NCI-H2029 treated with DMSO at 0.1 percent for 48 hours (cell line): ENCODE measurements at regions not wholly inside any gene's neighbourhood (a gene's known extent, or its start where the extent isn't known, plus 50 kb on each side); places are given as distances from the start of the nearest gene placed in this dataset.
"Not testable (repeated sequence)": the region's sequence is repeated elsewhere in the genome, so short reads cannot be mapped to it uniquely, and the experiment has no call there.

Experiments used
- DNase-seq: peaks from one replicate; lab custom pipeline; 2025; lab: John Stamatoyannopoulos, UW

DNA sequence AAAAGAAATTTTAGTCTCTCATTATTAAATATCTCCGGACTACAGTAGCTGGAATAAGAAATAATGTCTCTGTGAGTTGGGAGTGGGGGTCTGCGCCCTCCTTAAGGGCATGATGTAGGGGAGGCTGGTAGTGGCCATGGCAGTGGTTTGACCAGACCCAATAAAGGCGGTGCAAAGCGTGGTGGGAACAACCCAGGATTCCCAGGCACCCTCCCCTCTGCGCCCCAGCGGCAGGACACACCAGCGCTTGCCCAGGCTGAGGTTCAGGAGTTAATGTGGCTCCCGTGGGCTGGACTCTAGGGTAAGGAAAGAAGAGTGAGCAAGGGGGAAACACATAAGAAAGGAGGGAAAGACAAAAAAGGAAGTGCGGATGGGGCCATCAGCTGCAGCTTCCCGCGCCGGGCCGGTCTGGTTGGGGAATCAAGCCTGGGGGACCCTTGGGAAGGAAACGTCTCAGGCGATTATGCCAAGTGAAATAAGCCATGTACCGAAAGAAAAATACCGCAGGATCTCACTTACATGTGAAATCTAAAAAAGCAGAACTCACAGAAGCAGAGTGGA is 157.5 kb upstream of the SMIM31 start:
- DNase-seq = no peak

DNA sequence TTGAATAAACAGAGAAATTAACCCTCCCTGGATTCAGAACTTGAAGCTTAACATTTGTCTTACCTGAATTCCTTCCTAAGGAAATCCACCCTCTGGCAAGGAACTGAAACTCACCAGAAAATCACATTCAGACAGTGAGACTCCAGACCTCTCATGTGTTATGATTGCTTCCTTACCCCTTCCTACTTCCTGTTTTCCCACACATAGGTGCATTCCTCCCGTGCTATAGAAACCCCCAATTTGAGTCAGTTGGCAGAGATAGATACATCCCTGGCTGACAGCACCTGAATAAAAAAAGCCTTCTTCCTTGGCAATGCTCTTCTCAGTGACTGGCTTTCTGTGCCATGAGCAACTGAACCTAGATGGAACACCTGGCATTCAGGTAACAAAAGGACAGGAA is 157.0 kb upstream of the SMIM31 start:
- no peak for DNase-seq

DNA sequence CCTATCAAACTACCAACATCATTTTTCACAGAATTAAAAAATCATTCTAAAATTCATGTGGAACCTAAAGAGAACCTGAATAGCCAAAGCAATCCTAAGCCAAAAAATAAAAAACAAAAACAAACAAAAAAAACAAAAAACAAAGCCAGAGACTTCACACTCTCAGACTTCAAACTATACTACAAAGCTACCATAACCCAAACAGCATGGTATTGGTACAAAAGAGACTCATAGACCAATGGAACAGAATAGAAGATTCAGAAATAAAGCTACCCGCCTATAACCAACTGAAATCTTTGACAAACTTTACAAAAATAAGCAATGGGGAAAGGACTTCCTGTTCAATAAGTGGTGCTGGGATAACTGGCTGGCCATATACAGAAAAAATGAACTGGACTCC is 152.3 kb upstream of the SMIM31 start:
- DNase-seq = no peak

DNA sequence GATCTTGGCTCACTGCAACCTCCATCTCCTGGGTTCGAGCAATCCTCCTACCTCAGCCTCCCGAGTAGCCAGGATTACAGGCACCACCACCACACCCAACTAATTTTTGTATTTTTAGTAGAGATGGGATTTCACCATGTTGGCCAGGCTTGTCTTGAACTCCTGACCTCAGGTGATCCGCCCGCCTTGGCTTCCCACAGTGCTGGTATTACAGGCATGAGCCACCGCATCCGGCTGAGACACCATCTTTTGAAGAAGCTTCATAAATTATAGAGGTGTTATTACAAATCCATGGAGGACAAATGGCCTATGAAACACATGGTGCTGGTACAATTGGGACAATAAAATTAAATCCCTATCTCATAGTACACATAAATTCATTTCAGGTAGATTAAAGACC is 148.1 kb upstream of the SMIM31 start:
- not testable (repeated sequence) for DNase-seq

DNA sequence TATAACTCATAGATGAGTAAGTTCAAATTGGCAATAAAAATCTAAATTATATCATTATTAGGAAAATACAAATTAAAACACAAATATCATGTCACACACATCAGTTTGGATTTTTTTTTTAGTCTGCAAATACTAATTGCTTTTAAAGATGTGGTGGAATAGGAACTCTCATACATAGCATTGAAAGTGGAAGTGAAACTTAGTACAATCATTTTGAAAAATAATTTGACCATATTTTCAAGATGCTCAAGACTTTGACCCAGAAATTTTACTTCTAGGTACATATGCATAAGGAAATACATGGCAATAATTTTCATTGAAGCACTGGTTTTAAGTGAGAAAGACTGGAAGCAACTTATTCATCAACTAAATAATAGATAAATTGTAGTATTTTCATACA is 147.5 kb upstream of the SMIM31 start:
- DNase-seq = no peak

DNA sequence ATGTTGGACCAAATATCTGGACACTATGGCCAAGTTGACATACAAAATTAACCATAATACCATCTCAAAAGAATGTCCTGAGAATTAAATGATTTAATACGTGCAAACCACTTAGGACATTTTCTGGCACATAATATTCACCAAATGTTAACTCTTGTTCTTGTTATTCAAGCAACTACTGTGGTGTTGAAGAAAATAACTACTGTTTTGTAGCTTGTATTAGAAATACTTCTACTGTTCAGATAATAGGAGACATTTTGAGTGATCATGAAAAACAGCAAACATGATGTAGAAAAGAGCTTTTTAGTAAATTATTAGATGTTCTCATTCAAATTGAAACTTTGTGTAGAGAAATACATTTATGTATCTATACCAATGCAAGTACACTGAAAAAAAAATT is 140.7 kb upstream of the SMIM31 start:
- no peak for DNase-seq

DNA sequence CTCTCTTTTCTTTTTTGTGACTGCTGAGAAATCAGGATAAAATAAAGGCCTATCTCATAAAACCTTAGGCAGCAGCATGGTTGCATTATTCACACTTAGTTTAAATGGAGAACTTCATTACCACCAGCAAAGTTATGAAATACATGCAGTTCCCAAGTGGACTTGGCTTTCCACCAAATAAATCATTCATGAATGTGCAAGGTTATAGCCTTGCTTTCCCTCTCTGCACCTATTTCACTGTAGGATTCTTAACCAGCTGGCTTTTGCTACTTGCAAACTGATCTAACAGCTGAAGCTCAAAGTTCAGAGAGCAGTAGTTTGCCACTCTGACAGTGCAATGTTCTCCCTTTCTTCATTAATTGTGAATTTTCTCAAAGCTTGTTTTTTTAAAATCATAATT is 140.1 kb upstream of the SMIM31 start:
- no peak for DNase-seq

DNA sequence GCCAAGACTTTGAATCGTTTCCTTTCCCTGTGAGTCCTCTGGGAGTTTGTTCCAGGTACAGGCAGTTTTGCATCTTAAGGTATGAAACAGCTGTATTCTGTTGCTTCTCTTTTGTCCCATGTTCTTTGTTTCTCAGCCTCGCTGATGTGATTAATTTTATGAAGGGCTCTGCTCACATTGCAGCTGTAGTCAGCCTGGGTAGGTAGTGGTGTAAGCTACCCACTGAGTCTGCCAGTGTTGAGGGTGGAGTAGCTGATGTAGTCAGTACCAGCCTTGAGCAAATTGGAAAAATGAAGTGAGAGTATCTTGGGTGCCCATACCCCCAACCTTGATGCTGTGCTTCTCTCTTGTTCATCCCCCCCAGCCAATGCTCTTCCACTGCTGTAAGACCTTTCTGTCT is 139.6 kb upstream of the SMIM31 start:
- DNase-seq = no peak

DNA sequence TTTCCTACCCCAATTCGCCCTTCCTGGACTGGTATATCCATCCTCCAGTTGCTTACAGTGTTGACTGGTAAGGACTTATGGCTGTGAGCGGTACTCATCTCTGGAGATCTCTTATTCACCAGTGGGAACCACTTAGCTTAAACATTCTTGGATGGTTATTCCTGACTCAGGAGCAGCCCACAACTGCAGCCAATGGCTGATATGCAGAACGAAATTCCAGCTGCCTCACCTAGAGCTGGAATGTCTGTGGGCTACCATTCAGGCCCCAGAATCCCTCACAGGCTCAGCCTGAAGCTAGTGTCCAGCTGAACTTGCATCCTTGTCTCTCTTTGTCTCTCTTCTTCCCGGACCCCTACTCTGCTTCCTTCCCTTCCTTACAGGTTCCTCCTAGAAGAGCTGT is 138.9 kb upstream of the SMIM31 start:
- no peak for DNase-seq

DNA sequence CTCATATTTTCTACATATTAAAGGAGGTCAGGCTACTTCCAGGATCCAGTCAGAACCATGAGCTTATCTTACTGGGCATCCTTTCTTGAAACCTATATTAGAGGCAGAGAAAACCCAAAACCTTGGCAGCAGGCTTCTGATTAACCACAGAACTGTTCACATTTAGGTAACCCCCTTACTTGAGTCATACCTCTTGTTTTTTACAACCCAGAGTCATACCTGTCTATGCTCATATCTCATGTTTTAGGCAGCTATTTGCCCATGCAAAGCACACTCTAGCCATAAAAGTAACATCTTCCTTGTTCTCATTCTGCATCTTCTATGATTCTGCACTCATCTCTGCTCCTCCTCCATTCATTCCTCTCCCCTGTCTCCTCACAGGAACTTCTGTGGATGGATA is 138.0 kb upstream of the SMIM31 start:
- no peak for DNase-seq

DNA sequence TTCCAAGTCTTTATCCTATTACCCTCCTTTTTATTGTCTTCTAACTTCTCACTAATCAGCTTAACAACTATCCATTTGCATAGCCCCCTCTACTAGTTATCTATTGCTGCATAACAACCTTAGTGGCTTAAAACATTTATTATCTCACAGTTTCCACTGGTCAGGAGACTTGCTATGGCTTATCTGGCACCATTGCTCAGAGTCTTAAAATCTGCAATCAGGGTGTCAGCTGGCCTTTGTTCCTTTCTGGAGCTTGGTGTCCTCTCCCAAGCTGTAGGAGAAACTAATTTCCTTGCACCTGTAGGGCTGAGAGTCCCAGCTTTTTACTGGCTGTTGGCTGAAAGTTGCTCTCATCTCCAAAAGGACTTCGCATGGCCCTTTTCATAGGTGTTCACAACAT is 137.0 kb upstream of the SMIM31 start:
- DNase-seq = no peak

DNA sequence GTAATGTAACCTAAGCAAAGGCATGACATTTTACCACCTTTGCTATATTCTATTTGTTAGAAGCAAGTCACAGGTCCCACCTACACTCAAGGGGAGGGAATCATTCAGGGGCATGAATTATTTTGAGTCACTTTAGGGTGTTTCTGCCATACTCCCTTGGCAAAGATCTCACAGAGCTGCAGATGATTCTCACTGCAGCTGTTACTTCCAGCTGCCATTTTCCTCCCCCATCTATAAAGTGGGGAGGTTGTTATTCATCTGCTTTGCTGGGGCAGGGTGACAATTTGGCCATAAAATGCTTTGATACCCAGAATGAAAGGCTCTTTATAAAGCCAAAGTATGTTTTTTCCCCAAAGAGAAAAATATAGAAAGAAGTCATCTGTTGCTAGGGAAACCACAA is 136.5 kb upstream of the SMIM31 start:
- DNase-seq = no peak

DNA sequence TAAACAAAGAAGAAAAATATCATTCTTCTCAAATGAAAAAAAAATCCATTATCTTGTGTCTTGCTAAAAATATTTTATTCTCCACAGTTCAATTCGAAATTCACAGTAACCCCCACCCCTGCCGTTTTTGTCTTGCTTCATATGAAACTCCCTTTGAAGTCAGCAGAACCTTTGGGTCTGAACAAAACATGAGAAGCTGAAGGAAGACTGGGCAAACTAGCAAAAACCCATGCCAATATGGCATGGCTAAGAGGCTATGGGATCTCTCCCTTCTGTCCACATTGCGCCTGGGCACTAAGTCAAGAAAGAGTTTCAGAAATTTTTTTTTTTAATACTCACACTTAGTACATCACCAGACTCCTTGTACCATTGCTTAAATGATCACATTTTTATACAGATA is 136.0 kb upstream of the SMIM31 start:
- DNase-seq = no peak

DNA sequence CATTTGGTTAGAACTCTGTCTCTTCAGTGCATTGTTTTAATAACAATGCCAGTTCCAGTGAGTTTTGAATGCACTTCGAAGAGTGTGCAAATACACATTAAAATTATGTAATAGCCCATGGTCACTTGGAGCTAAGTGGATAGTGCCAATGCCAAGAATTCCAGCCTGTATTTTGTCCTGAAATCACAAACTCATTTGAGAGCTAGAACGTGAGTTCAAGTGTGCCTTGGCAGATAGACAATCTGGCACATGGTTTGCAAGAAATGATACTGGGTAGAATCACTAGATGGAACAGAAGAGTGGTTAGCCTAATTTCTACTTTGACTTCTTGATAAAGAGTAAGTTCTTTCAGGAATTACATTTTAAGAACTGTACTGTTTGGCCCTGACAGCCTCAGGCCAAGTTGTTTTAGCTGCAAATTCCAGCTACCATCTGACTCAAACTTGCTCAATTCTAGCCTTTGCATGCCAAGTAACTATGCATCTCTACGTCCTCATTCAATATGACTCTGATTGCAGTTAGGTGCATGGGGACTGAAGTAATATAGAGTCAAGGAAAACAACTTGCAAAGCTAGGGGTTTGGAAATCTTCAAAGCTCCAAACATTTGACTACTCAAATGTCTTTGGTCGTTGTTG is 131.9 kb upstream of the SMIM31 start:
- no peak for DNase-seq

DNA sequence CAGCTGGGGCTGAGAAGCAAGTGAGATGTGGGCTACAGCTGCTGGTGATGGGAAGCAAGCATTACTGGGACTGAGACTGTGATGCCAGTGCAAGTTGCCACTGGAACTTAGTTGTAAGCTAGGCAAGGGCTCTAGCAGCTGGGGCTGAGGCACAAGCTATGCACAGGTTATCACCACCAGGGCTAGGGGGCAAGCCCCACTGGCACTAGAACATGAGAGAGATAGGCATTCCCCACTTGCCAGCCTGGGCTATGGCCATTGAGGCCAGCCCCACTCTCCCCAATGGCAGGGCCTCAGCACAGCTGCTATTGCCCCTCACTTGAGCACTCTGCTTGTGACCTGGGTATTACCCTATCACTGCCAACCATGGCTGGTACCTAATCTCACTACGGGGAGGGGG is 130.8 kb upstream of the SMIM31 start:
- no peak for DNase-seq

DNA sequence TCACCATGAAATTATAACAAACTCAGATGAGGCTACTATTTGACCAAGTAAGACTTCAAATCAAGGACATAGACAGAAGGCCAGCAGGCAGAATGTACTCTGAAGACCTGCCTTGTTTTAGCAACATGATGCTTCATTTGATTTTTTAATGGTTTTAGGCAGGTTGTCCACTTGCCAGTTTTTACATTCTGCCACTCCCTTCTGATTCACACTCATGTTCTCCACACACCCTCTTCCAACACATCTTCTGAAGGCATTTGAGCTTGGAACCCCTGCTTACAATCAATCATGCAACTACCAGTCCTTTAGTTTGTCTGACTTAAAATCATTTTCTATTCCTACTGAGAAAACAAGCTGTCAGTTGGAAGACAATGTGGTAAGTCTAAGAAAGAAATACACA is 114.9 kb upstream of the SMIM31 start:
- no peak for DNase-seq

DNA sequence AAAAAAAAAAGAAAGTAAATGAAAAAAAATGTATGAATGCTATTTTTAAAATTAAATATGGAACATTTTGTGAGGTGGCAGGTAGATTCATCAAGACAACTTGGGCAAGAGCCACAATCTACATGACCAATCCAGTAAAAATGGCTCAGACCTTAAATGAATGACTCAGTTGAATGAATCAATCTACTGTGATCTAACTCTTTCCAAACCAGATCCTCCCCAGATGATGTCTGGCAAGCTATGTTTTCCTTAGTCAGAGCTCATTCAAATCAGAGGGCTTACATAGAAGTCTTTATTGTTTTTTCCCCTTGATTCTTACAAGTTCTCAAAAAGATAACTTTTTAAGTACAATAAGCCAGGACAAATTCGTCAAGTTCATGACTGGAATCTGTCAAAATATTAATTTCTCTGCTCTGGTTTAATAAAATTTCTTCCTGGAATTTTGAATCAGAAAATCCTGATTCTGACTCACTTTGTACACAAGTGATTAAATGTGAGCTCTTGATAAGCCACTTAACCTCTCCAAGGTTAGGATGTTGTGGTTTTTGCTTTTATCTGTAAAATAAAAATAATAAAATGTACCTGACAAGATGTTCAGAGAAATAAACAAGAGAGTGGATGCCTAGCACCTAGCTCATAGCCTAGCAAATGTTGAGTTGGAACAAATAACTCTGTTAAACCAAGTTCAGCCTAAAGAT is 105.6 kb upstream of the SMIM31 start:
- no peak for DNase-seq

DNA sequence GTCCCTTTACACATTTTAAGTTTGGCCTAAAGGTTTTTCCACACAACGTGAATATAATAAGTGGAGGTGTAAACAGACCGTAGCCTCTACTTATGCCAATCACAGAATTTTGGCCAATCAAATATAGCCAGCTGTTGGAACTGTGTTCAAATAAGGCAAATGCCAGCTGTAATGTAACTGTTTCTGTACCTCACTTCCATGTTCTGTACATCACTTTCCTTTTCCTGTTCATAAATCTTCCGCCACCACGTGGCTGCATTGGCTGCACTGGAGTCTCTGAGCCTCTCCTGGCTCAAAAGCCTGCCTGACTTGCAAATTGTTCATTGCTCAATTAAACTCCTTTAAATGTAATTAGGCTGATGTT is 105.1 kb upstream of the SMIM31 start:
- no peak for DNase-seq

DNA sequence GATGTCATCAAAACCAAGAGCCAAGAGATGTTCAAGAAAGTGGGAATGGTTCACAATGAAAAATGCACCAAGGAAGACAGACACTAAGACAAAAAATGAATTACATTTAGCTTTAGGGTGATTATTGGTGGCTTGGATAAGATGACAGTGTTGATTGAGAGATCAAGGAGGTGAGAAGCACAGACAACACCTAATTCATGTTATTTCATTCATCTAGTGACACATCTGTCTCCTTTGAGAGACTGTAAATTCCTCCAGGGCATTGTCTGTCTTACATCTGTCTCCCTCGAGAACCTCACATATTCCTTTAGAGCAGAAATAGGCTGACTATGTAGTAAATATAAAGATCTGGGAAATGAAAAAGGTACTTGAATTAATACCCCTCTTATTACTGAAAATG is 94.2 kb upstream of the SMIM31 start:
- DNase-seq = no peak

DNA sequence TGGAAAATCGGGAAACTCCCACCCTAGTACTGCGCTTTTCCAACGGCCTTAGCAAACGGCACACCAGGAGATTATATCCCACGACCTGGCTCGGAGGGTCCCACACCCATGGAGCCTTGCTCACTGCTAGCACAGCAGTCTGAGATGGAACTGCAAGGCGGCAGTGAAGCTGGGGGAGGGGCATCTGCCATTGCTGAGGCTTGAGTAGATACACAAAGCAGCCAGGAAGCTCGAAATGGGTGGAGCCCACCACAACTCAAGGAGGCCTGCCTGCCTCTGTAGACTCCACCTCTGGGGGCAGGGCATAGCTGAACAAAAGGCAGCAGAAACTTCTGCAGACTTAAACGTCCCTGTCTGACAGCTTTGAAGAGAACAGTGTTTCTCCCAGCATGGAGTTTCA is 77.8 kb upstream of the SMIM31 start:
- DNase-seq = not testable (repeated sequence)

DNA sequence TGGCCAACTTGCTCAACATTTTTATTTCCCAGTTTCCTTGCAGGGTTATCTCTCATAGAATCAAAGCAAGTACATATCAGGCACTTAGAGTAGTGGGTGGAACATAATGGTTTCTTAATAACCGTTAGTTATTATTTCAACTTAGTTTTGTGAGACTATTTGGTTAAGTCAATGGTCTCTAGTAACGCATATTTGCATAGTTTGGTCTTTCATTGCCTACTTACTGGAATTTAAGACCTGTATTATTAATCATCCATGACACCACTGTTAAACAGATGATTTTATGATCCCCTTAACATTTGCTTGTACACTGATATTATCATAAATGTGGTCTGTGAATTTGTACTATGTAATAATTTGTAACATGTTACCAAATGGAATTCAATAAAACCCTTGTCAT is 70.9 kb upstream of the SMIM31 start:
- no peak for DNase-seq

DNA sequence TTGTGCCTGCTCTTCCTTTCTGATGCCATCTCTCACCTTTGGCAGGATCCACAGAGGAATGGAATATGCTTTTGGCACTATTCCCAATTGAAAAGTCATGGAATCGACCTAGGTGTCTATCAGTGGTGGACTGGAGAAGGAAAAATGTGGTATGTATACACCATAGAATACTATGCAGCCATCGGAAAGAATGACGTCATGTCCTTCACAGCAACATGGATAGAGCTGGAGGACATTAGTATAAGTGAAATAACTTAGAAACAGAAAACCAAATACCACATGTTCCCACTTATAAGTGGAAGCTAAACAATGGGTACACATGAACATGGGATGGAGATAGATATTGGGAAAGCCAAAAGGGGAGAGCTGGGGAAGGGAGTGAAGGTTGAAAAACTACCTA is 58.3 kb upstream of the SMIM31 start:
- no peak for DNase-seq

DNA sequence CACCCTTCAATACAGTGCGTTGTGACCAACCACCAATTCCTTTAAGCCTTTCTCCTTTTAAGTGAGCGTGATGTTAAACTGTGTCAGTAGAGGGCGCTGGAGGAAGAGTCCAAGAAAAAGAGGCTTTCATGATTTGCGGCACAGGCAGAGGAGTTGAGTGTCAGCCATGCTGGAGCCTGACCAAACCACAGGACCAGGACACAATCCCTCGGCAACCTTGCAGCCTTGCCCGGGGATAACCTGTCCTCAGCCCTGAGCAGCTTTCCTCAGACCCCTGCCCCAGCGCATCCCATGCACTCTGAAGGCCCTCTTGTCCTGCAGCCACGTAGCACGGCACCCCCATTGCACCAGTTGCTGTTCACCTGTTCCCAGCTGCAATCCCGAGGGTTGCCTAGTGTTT is 53.5 kb upstream of the SMIM31 start:
- DNase-seq = no peak

DNA sequence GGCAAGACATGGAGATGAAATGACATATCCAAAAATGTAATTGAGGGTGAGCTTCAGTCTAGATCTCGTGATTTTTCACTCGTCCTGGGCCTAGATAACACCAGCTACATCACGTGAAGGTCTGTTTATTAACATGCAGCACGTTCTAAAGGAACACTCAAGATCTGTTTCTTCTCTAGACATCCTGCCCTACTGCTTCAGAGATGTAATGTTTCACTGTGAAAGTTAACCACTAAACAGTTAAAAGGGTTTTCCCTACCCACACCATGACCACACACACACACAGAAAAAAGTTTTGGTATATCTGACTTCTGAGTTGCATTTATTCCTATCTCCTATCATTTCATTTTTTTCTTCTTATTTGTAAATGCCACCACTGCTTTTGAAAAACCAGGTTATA is 52.3 kb upstream of the SMIM31 start:
- no peak for DNase-seq
